A549 (cell line): ENCODE measurements at regions not wholly inside any gene's neighbourhood (a gene's known extent, or its start where the extent isn't known, plus 50 kb on each side); places are given as distances from the start of the nearest gene placed in this dataset.

Experiments
- ATAC-seq, 2 experiments: fragments of 200-7000 bp in 1 of 2; fragments of >200 bp in 1 of 2; cut with Nextera tagmentation in 1 of 2; cut with Tn5 transposase in 1 of 2; 3 replicates each; pipeline versions ENCODE4 v1.8.0 to v1.9.1; 2018 to 2020; ENCODE audit warnings: mild to moderate bottlenecking in 1 of 2, moderate library complexity in 1 of 2
- CTCF ChIA-PET: fragments of 300-600 bp; sonication (Branson Sonifier 250); formaldehyde crosslinking; extraction: SDS; loops from one replicate; lab custom pipeline; 2021; ENCODE audit warnings: antibody characterized with exemption, inconsistent platforms; lab: Yijun Ruan, JAX
- POLR2A ChIA-PET: fragments of 350-600 bp; formaldehyde crosslinking; extraction: SDS; loops from one replicate; lab custom pipeline; 2021; ENCODE audit warnings: antibody characterized with exemption, inconsistent platforms; lab: Yijun Ruan, JAX
- DNase-seq, 2 experiments: peaks; one replicate each; pipeline versions ENCODE4 v3.0.0 to v3.0.0-alpha.2; 2011 to 2016; ENCODE audit warnings: low read depth in 1 of 2, low spot score in 1 of 2
- FAIRE-seq: peaks from 2 replicates; lab custom pipeline; 2011; peaks lifted over from hg19 to GRCh38; lab: Jason Lieb, UNC
- H3K27ac ChIP-seq, 2 experiments: fragments of >200 bp; sonication (Bioruptor Twin); formaldehyde crosslinking; 3 replicates each; pipeline ENCODE4 v1.5.1; 2016 to 2017
- H3K4me1 ChIP-seq: fragments of >200 bp; sonication (Bioruptor Twin); formaldehyde crosslinking; 3 replicates; pipeline ENCODE4 v1.6.1; 2016
- H3K4me2 ChIP-seq: fragments of >200 bp; sonication (Bioruptor Twin); formaldehyde crosslinking; 3 replicates; pipeline ENCODE4 v1.6.1; 2016
- H3K4me3 ChIP-seq: fragments of >200 bp; sonication (Bioruptor Twin); formaldehyde crosslinking; 3 replicates; pipeline ENCODE4 v1.5.1; 2016
- H3K9me3 ChIP-seq: fragments of >200 bp; sonication (Bioruptor Twin); formaldehyde crosslinking; 3 replicates; pipeline ENCODE4 v1.6.1; 2016
- BCL3 ChIP-seq: fragments of >200 bp; sonication (Bioruptor Twin); formaldehyde crosslinking; IDR thresholded peaks from 3 replicates; pipeline ENCODE4 v1.6.1; 2016
- CBX2 ChIP-seq: fragments of 200-600 bp; sonication (generic); IDR thresholded peaks from 2 replicates; pipeline ENCODE4 v1.6.1; 2016; ENCODE audit warnings: low read depth, mild to moderate bottlenecking, borderline replicate concordance
- CBX8 ChIP-seq: fragments of 200-600 bp; sonication (generic); IDR thresholded peaks from 2 replicates; pipeline ENCODE4 v1.6.1; 2016
- CHD2 ChIP-seq: fragments of 150-350 bp; IDR thresholded peaks from 2 replicates; pipeline ENCODE4 v1.6.1; 2014; ENCODE audit warnings: low read length; ENCODE audit not compliant: partially characterized antibody
- CHD4 ChIP-seq: fragments of 200-600 bp; sonication (generic); IDR thresholded peaks from 2 replicates; pipeline ENCODE4 v1.6.1; 2016; ENCODE audit warnings: antibody characterized with exemption, mild to moderate bottlenecking, borderline replicate concordance
- E2F6 ChIP-seq: IDR thresholded peaks from 2 replicates; pipeline ENCODE4 v1.6.1; 2012; ENCODE audit warnings: low read depth, borderline replicate concordance
- EHMT2 ChIP-seq: fragments of 200-600 bp; sonication (generic); IDR thresholded peaks from 2 replicates; pipeline ENCODE4 v1.6.1; 2016; ENCODE audit warnings: antibody characterized with exemption, low read depth, mild to moderate bottlenecking, moderate library complexity
- FOSL2 ChIP-seq, 2 experiments: fragments of 450-650 bp in 1 of 2; fragments of >200 bp in 1 of 2; sonication (Bioruptor Twin) in 1 of 2; formaldehyde crosslinking; IDR thresholded peaks; 2 replicates each; pipeline versions ENCODE4 v1.5.0 to v1.6.1; 2016 to 2020; ENCODE audit warnings: mild to moderate bottlenecking in 1 of 2, moderate library complexity in 1 of 2
- FOXS1 ChIP-seq: fragments of 250-450 bp; sonication (Bioruptor Pico); IDR thresholded peaks from 2 replicates; pipeline ENCODE4 v1.5.0; 2020; ENCODE audit warnings: mild to moderate bottlenecking, moderate library complexity
- GATA3 ChIP-seq: IDR thresholded peaks from 2 replicates; pipeline ENCODE4 v1.6.1; 2012; ENCODE audit warnings: borderline replicate concordance
- HDAC2 ChIP-seq: fragments of 200-600 bp; sonication (generic); IDR thresholded peaks from 2 replicates; pipeline ENCODE4 v1.6.1; 2016
- HEYL ChIP-seq: fragments of 250-450 bp; sonication (Bioruptor Pico); IDR thresholded peaks from 2 replicates; pipeline ENCODE4 v1.8.0; 2021; ENCODE audit warnings: mild to moderate bottlenecking, moderate library complexity
- JUN ChIP-seq, 2 experiments: fragments of >200 bp; sonication (Bioruptor Twin); formaldehyde crosslinking; IDR thresholded peaks; 2 replicates in 1 of 2; 3 replicates in 1 of 2; pipeline ENCODE4 v1.6.1; 2016 to 2017
- KDM5A ChIP-seq: fragments of 200-600 bp; sonication (generic); IDR thresholded peaks from 2 replicates; pipeline ENCODE4 v1.6.1; 2016; ENCODE audit warnings: antibody characterized with exemption, mild to moderate bottlenecking
- MAFK ChIP-seq: fragments of 450-650 bp; IDR thresholded peaks from 2 replicates; pipeline ENCODE4 v1.6.1; 2014; ENCODE audit not compliant: partially characterized antibody
- MAZ ChIP-seq: fragments of 150-350 bp; IDR thresholded peaks from 2 replicates; pipeline ENCODE4 v1.6.1; 2014; ENCODE audit warnings: antibody characterized with exemption, low read depth, low read length, borderline replicate concordance
- MYC ChIP-seq: IDR thresholded peaks from 2 replicates; pipeline ENCODE4 v1.6.1; 2012; ENCODE audit warnings: mild to moderate bottlenecking, inconsistent platforms, low read length, improper control_type of control experiment, borderline replicate concordance
- NFE2L2 ChIP-seq: fragments of 150-350 bp; conservative IDR thresholded peaks from 2 replicates; pipeline ENCODE4 v1.6.1; 2014; ENCODE audit warnings: low read length
- NPAS2 ChIP-seq: fragments of 250-450 bp; sonication (Bioruptor Pico); IDR thresholded peaks from 2 replicates; pipeline ENCODE4 v1.8.0; 2022; ENCODE audit warnings: mild to moderate bottlenecking, moderate library complexity, borderline replicate concordance
- NR3C1 ChIP-seq: fragments of >200 bp; sonication (Bioruptor Twin); formaldehyde crosslinking; IDR thresholded peaks from 3 replicates; pipeline ENCODE4 v1.6.1; 2017
- PBX3 ChIP-seq: IDR thresholded peaks from 2 replicates; pipeline ENCODE4 v1.6.1; 2012
- RARB ChIP-seq: fragments of 250-450 bp; sonication (Bioruptor Pico); IDR thresholded peaks from 2 replicates; pipeline ENCODE4 v1.8.0; 2021; ENCODE audit warnings: mild to moderate bottlenecking, moderate library complexity
- RFX5 ChIP-seq: fragments of 450-650 bp; IDR thresholded peaks from 2 replicates; pipeline ENCODE4 v1.7.1; 2014; ENCODE audit warnings: antibody characterized with exemption, mild to moderate bottlenecking, moderate library complexity
- TFCP2L1 ChIP-seq: fragments of 250-450 bp; sonication (Bioruptor Pico); IDR thresholded peaks from 2 replicates; pipeline ENCODE4 v1.5.0; 2021; ENCODE audit warnings: mild to moderate bottlenecking
- ZNF302 ChIP-seq: fragments of 250-450 bp; sonication (Bioruptor Pico); IDR thresholded peaks from 2 replicates; pipeline ENCODE4 v1.9.0; 2021; ENCODE audit warnings: inconsistent platforms, mild to moderate bottlenecking, moderate library complexity
- ZSCAN20 ChIP-seq: fragments of 250-450 bp; sonication (Bioruptor Pico); IDR thresholded peaks from 2 replicates; pipeline ENCODE4 v1.8.0; 2022; ENCODE audit warnings: mild to moderate bottlenecking, moderate library complexity
- WGBS: methylation state at CpG from one replicate; pipeline ENCODE4 v1.1.6; 2017; ENCODE audit errors: missing lambda C conversion rate; 5-methylcytosine and 5-hydroxymethylcytosine counted together
- TF ChIP-seq, protein P1 (sequence below): fragments of >200 bp; sonication (Bioruptor Twin); formaldehyde crosslinking; IDR thresholded peaks from 2 replicates; pipeline ENCODE4 v1.6.1; 2016
- TF ChIP-seq, protein P2 (sequence below): fragments of 250-450 bp; sonication (Bioruptor Pico); IDR thresholded peaks from 2 replicates; pipeline ENCODE4 v1.5.0; 2020; ENCODE audit warnings: low read depth, mild to moderate bottlenecking, moderate library complexity
- TF ChIP-seq, protein P3 (sequence below): IDR thresholded peaks from 2 replicates; pipeline ENCODE4 v1.6.1; 2012

- DNase-seq (no peak), FAIRE-seq (no peak)
- 11% methylated on average over 2 of the region's 2 CpGs for WGBS
- no peak for TF ChIP-seq BCL3
- TF ChIP-seq CHD4: no peak
- no peak for TF ChIP-seq NR3C1
- no peak for TF ChIP-seq CBX8
- TF ChIP-seq HEYL: no peak
- no peak for TF ChIP-seq KDM5A
- no peak for TF ChIP-seq MYC
- no peak for TF ChIP-seq RARB (CRISPR knock-in tag)
- TF ChIP-seq TFCP2L1 (CRISPR knock-in tag): no peak
- TF ChIP-seq, all 56 proteins: peak for 0
- ChIA-PET POLR2A (no interaction called here), CTCF (no interaction called here)
- no peak for ATAC-seq
- Histone ChIP-seq H3K4me2 (no peak overlapping the region), H3K9me3 (no peaks in the 10 kb centered on the region), H3K27ac (no peak overlapping the region), H3K4me3 (no peak overlapping the region), H3K4me1 (no peaks in the 10 kb centered on the region)
Measured at GRCh38 chr7:52705768-52706167, 329.7 kb upstream of the POM121L12 start.

DNA sequence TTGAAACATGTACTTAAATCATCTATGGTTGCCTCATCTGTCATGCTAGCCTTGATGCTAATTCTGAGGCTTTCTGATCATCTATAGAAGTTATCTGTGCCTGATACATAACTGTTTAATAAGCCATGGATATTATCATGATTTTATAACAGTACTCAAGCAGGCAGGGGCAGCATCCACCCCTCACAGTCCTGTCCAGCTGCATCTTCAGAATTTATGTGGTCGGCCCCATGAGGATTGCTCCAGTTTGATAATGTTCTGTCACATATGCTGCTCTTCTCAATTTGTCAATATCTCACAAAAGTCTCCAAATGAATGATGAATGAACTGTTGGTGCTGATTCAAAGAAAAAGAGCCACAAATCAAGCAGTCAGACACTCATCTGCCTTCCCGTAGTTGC is 335.1 kb upstream of the POM121L12 start:
- WGBS: 5% methylated on average over 2 of the region's 2 CpGs

DNA sequence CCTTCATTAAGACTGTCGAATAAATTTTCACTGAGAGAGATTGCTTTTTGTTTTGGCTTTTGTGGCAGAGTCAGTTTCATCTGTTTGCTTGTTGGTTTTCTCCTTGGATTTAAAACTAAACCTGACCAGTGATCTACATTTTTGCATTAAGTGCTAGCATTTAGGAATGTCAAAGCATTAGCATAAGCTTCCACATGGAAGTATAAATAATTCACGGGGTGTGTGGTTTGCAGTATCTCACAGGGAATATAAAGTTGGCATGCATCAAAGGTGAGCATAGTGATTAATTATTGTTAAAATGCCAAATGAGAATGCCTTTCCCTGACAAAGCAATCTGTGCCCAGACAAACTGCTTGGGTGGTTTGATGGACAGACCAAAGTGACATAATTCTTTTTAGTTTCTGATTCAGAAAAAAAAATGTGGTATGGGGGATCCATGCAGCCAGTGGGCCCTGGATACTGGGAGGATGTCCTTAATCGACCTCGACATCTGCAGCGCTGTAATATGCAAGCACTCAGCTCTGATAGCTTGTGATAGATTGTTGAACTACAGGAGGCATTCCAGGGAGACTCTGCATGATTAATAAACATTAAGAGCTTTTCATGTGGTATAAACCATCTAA is 339.3 kb upstream of the POM121L12 start:
- TF ChIP-seq PBX3: no peak
- TF ChIP-seq E2F6: no peak
- TF ChIP-seq JUN (IDR thresholded peaks at IDR 0.05): no peak
- no peak for TF ChIP-seq BCL3
- no peak for TF ChIP-seq EHMT2
- TF ChIP-seq NFE2L2: no peak
- no peak for TF ChIP-seq NPAS2 (CRISPR knock-in tag)
- TF ChIP-seq, protein P1, sequence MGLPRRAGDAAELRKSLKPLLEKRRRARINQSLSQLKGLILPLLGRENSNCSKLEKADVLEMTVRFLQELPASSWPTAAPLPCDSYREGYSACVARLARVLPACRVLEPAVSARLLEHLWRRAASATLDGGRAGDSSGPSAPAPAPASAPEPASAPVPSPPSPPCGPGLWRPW: no peak
- TF ChIP-seq GATA3: no peak
- TF ChIP-seq KDM5A: no peak
- no peak for TF ChIP-seq CHD2
- TF ChIP-seq, protein P2, sequence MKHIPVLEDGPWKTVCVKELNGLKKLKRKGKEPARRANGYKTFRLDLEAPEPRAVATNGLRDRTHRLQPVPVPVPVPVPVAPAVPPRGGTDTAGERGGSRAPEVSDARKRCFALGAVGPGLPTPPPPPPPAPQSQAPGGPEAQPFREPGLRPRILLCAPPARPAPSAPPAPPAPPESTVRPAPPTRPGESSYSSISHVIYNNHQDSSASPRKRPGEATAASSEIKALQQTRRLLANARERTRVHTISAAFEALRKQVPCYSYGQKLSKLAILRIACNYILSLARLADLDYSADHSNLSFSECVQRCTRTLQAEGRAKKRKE: no peak
- no peak for TF ChIP-seq ZSCAN20
- TF ChIP-seq, protein P3, sequence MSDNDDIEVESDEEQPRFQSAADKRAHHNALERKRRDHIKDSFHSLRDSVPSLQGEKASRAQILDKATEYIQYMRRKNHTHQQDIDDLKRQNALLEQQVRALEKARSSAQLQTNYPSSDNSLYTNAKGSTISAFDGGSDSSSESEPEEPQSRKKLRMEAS: no peak
- no peak for TF ChIP-seq FOXS1 (CRISPR knock-in tag)
- no peak for TF ChIP-seq NR3C1
- TF ChIP-seq MAZ: no peak
- no peak for TF ChIP-seq RFX5
- TF ChIP-seq HDAC2: no peak
- no peak for TF ChIP-seq CBX2
- TF ChIP-seq, all 56 proteins: peak for 0
- Histone ChIP-seq H3K4me1 (no peaks in the 10 kb centered on the region), H3K4me2 (no peak overlapping the region), H3K4me3 (no peak overlapping the region), H3K9me3 (no peaks in the 10 kb centered on the region), H3K27ac (no peak overlapping the region)
- POLR2A ChIA-PET: no interaction called here
- CTCF ChIA-PET: no interaction called here
- DNase-seq (no peak), FAIRE-seq (no peak), ATAC-seq (no peak)
- WGBS: 7% methylated on average over 5 of the region's 5 CpGs

More for the DNA sequence above, 335.1 kb upstream of the POM121L12 start:
- Histone ChIP-seq H3K4me2 (no peak overlapping the region), H3K4me1 (no peaks in the 10 kb centered on the region), H3K9me3 (no peaks in the 10 kb centered on the region), H3K27ac (no peak overlapping the region), H3K4me3 (no peak overlapping the region)
- CTCF ChIA-PET: no interaction called here
- POLR2A ChIA-PET: no interaction called here
- ATAC-seq (no peak), DNase-seq (no peak), FAIRE-seq (no peak)
- TF ChIP-seq FOXS1 (CRISPR knock-in tag) (no peak), NPAS2 (CRISPR knock-in tag) (no peak), FOSL2 (IDR thresholded peaks at IDR 0.05) (no peak), FOSL2 (CRISPR knock-in tag; IDR thresholded peaks at IDR 0.05) (no peak), MAFK (no peak), ZNF302 (CRISPR knock-in tag) (no peak), CHD4 (no peak), HEYL (no peak)
